ENCODE measurements at regions not wholly inside any gene's neighbourhood (a gene's known extent, or its start where the extent isn't known, plus 50 kb on each side); places are given as distances from the start of the nearest gene placed in this dataset.

DNA sequence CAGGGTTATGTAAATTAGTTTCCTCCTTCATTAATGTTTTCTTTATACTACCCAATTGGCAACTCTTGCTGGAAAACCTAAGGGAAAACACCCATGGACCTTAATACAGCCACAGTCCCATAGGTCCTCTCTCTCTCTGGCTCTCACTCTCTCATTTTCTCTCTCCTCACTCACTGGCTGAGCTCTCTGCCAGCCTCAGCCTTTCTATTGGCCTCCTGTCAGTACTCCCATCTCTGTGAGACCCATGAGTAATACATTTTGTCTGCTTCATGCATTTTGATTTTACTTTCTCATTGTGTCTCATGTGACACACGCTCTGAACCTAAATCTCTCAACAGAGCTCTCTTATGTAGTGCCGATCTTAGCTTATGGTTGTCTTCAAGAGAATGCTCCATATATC lies 907.5 kb downstream of the C6orf118 start:
- Histone ChIP-seq H3K27ac (ENCODE audit: low read length) (no peak overlapping the region), H3K4me3 (ENCODE audit: low read length) (no peak overlapping the region), H3K4me1 (ENCODE audit: control insufficient read depth, insufficient read depth, low read length) (no peaks in the 10 kb centered on the region), H3K27me3 (ENCODE audit: control insufficient read depth, insufficient read depth, low read length) (no peaks in the 10 kb centered on the region), H3K36me3 (ENCODE audit: control insufficient read depth, insufficient read depth, low read length) (no peaks in the 10 kb centered on the region), H3K9me3 (replicated peaks; ENCODE audit: control insufficient read depth, low read depth, low read length) (no peaks in the 10 kb centered on the region)
- no CpG with 5 or more reads among the region's 2 CpGs for WGBS (ENCODE audit: insufficient coverage)
- DNase-seq = no peak

GRCh38 chr6:164398647-164399046 lies 910.8 kb downstream of the C6orf118 start:
- Histone ChIP-seq H3K27me3 (ENCODE audit: control insufficient read depth, insufficient read depth, low read length) (no peaks in the 10 kb centered on the region), H3K9me3 (replicated peaks; ENCODE audit: control insufficient read depth, low read depth, low read length) (no peaks in the 10 kb centered on the region), H3K4me1 (ENCODE audit: control insufficient read depth, insufficient read depth, low read length) (no peaks in the 10 kb centered on the region), H3K4me3 (ENCODE audit: low read length) (no peak overlapping the region), H3K36me3 (ENCODE audit: control insufficient read depth, insufficient read depth, low read length) (no peaks in the 10 kb centered on the region), H3K27ac (ENCODE audit: low read length) (no peak overlapping the region)
- DNase-seq = no peak
- WGBS (ENCODE audit: insufficient coverage) = no CpG with 5 or more reads among the region's 1 CpG

DNA sequence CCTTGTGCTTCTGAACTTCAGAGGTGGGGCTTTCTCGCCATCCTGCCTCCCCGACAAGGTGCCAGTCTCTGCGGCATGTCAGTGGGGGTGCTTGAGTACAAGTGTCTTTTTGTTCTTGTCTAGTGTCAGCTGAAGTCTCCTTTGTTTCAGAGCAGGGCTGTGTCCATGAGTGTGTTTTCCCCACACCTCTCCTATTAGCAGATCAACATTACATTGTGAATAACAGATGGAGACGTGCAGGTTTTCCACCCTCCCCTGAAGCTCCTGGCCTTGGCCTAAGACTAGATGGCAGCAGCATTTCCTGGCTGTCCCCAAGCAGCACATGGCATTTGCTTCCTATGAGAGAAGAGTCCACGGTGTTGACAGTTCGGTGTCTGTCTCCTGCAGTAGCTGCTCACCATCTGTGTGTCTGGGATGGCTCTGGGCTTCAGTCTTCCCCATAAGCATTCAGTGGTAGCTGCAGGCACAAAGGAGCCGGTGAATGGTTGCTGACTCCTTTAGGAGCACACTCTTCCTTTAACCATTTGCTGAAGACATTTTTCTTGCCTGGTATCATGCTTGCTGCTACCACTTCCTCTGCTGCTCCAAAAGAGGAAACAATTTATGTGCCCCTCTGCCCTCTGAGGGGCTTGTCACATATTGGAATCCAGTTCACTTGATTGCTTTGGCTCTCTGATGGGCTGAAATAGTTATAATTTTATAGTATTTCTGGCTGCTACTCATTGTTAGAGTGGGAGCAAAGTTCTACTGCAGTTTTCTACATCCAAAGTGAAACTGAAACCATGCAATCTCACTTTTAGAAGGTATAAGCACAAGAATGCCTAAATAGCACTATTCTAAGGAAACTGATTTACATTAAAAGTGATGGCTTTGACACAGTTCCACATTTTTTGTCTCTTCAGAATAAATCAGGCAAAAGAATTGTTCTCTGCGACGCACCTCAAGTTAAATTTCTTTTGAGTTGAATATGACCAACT lies 913.0 kb downstream of the C6orf118 start:
- Histone ChIP-seq H3K4me3 (ENCODE audit: low read length) (no peak overlapping the region), H3K27ac (ENCODE audit: low read length) (no peak overlapping the region)

GRCh38 chr6:164379795-164380194 lies 929.6 kb downstream of the C6orf118 start:
- no peaks in the 10 kb centered on the region for H3K36me3 ChIP-seq (ENCODE audit: control insufficient read depth, insufficient read depth, low read length)
- H3K27ac ChIP-seq (ENCODE audit: low read length) = no peak overlapping the region
- WGBS (ENCODE audit: insufficient coverage) = no CpG with 5 or more reads among the region's 1 CpG

More for the DNA sequence above, 913.0 kb downstream of the C6orf118 start:
- DNase-seq = peak; percentile 26
- Histone ChIP-seq H3K36me3 (ENCODE audit: control insufficient read depth, insufficient read depth, low read length) (no peaks in the 10 kb centered on the region), H3K9me3 (replicated peaks; ENCODE audit: control insufficient read depth, low read depth, low read length) (no peaks in the 10 kb centered on the region), H3K27me3 (ENCODE audit: control insufficient read depth, insufficient read depth, low read length) (no peaks in the 10 kb centered on the region), H3K4me1 (ENCODE audit: control insufficient read depth, insufficient read depth, low read length) (no peaks in the 10 kb centered on the region)
- WGBS (ENCODE audit: insufficient coverage) = 64% methylated on average over 4 of the region's 9 CpGs

DNA sequence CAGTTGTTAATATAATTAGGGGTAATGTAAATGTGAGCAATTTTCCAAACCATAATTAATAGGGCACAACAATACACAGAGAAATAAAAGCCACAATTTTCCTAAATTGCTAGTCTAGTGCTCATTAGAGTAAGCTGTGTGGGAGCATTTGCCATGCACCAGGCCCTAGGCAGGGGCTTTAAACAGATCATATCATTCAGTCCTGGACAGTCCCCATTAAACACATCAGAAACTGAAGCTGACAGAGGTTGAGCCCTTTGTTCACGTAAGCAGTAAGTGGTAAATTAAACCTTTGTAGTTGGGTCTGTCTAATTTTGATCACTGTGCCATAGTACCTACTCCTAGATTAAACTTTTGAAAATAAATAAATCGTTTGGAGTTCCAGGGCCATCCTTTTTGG lies 931.1 kb downstream of the C6orf118 start:
- H3K4me3 ChIP-seq (ENCODE audit: low read length) = no peak overlapping the region
- H3K9me3 ChIP-seq (replicated peaks; ENCODE audit: control insufficient read depth, low read depth, low read length) = no peaks in the 10 kb centered on the region
- no peak overlapping the region for H3K27ac ChIP-seq (ENCODE audit: low read length)
- no CpG with 5 or more reads among the region's 2 CpGs for WGBS (ENCODE audit: insufficient coverage)
- H3K36me3 ChIP-seq (ENCODE audit: control insufficient read depth, insufficient read depth, low read length) = no peaks in the 10 kb centered on the region
- H3K4me1 ChIP-seq (ENCODE audit: control insufficient read depth, insufficient read depth, low read length) = no peaks in the 10 kb centered on the region
- no peak for DNase-seq
- H3K27me3 ChIP-seq (ENCODE audit: control insufficient read depth, insufficient read depth, low read length) = no peaks in the 10 kb centered on the region

More at GRCh38 chr6:164379795-164380194, 929.6 kb downstream of the C6orf118 start:
- no peak for DNase-seq
- no peaks in the 10 kb centered on the region for H3K4me1 ChIP-seq (ENCODE audit: control insufficient read depth, insufficient read depth, low read length)
- no peaks in the 10 kb centered on the region for H3K9me3 ChIP-seq (replicated peaks; ENCODE audit: control insufficient read depth, low read depth, low read length)
- no peaks in the 10 kb centered on the region for H3K27me3 ChIP-seq (ENCODE audit: control insufficient read depth, insufficient read depth, low read length)
- no peak overlapping the region for H3K4me3 ChIP-seq (ENCODE audit: low read length)

- Histone ChIP-seq H3K4me3 (ENCODE audit: low read length) (no peak overlapping the region), H3K27me3 (ENCODE audit: control insufficient read depth, insufficient read depth, low read length) (no peaks in the 10 kb centered on the region), H3K27ac (ENCODE audit: low read length) (no peak overlapping the region), H3K4me1 (ENCODE audit: control insufficient read depth, insufficient read depth, low read length) (no peaks in the 10 kb centered on the region), H3K9me3 (replicated peaks; ENCODE audit: control insufficient read depth, low read depth, low read length) (no peaks in the 10 kb centered on the region), H3K36me3 (ENCODE audit: control insufficient read depth, insufficient read depth, low read length) (no peaks in the 10 kb centered on the region)
- DNase-seq = no peak
- 62% methylated on average over 4 of the region's 6 CpGs for WGBS (ENCODE audit: insufficient coverage)
Measured at GRCh38 chr6:164377348-164377918, 932.0 kb downstream of the C6orf118 start.

GRCh38 chr6:164370773-164371172 lies 938.6 kb downstream of the C6orf118 start:
- Histone ChIP-seq H3K9me3 (replicated peaks; ENCODE audit: control insufficient read depth, low read depth, low read length) (no peaks in the 10 kb centered on the region), H3K27me3 (ENCODE audit: control insufficient read depth, insufficient read depth, low read length) (no peaks in the 10 kb centered on the region), H3K36me3 (ENCODE audit: control insufficient read depth, insufficient read depth, low read length) (no peaks in the 10 kb centered on the region), H3K27ac (ENCODE audit: low read length) (no peak overlapping the region), H3K4me3 (ENCODE audit: low read length) (no peak overlapping the region), H3K4me1 (ENCODE audit: control insufficient read depth, insufficient read depth, low read length) (no peaks in the 10 kb centered on the region)
- DNase-seq = no peak

- Histone ChIP-seq H3K9me3 (replicated peaks; ENCODE audit: control insufficient read depth, low read depth, low read length) (peaks cover 6% of the 10 kb centered on the region), H3K4me1 (ENCODE audit: control insufficient read depth, insufficient read depth, low read length) (no peaks in the 10 kb centered on the region), H3K36me3 (ENCODE audit: control insufficient read depth, insufficient read depth, low read length) (no peaks in the 10 kb centered on the region), H3K4me3 (ENCODE audit: low read length) (no peak overlapping the region), H3K27ac (ENCODE audit: low read length) (no peak overlapping the region), H3K27me3 (ENCODE audit: control insufficient read depth, insufficient read depth, low read length) (no peaks in the 10 kb centered on the region)
- 100% methylated on average over 1 of the region's 2 CpGs for WGBS (ENCODE audit: insufficient coverage)
- DNase-seq = no peak
Measured at GRCh38 chr6:164359441-164359840, 944.9 kb downstream of the QKI start.

GRCh38 chr6:164359036-164359435 lies 944.5 kb downstream of the QKI start:
- DNase-seq = no peak
- Histone ChIP-seq H3K4me1 (ENCODE audit: control insufficient read depth, insufficient read depth, low read length) (no peaks in the 10 kb centered on the region), H3K4me3 (ENCODE audit: low read length) (no peak overlapping the region), H3K27me3 (ENCODE audit: control insufficient read depth, insufficient read depth, low read length) (no peaks in the 10 kb centered on the region), H3K36me3 (ENCODE audit: control insufficient read depth, insufficient read depth, low read length) (no peaks in the 10 kb centered on the region), H3K27ac (ENCODE audit: low read length) (no peak overlapping the region), H3K9me3 (replicated peaks; ENCODE audit: control insufficient read depth, low read depth, low read length) (peaks cover 6% of the 10 kb centered on the region)
- WGBS (ENCODE audit: insufficient coverage) = 100% methylated on average over 1 of the region's 2 CpGs

GRCh38 chr6:164356814-164357213 lies 942.3 kb downstream of the QKI start:
- no CpG with 5 or more reads among the region's 1 CpG for WGBS (ENCODE audit: insufficient coverage)
- Histone ChIP-seq H3K4me3 (ENCODE audit: low read length) (no peak overlapping the region), H3K4me1 (ENCODE audit: control insufficient read depth, insufficient read depth, low read length) (no peaks in the 10 kb centered on the region), H3K9me3 (replicated peaks; ENCODE audit: control insufficient read depth, low read depth, low read length) (peaks cover 6% of the 10 kb centered on the region), H3K27ac (ENCODE audit: low read length) (no peak overlapping the region), H3K27me3 (ENCODE audit: control insufficient read depth, insufficient read depth, low read length) (no peaks in the 10 kb centered on the region), H3K36me3 (ENCODE audit: control insufficient read depth, insufficient read depth, low read length) (no peaks in the 10 kb centered on the region)
- DNase-seq = no peak

All from muscle of leg (tissue), 3 donors.